ENCODE measurements at regions not wholly inside any gene's neighbourhood (a gene's known extent, or its start where the extent isn't known, plus 50 kb on each side); places are given as distances from the start of the nearest gene placed in this dataset.
"Not testable (repeated sequence)": the region's sequence is repeated elsewhere in the genome, so short reads cannot be mapped to it uniquely, and the experiment has no call there.

DNA sequence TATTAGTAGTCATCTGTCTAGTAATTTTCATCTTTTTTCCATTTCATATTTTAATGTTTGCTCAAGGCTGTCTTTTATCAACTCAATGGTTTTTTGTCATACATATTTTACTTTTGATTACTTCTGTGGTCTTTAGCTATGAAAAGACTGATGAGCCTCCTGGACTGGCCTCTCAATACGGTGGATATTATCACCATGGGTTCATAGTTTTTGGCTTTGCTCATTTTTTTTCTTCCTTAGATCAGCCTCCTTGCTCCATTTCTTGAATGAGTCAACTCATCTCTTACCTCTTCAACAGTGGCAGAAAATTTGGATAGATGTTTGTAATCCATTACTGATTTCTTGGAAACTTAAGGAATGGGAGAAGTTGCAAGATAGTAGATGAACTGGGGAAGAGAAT is 80.1 kb upstream of the ELOVL5 start:
- Mint-ChIP-seq H3K36me3 (no peaks in the 10 kb centered on the region), H3K27me3 (peaks cover 13% of the 10 kb centered on the region), H3K9me3 (ENCODE audit: low read depth) (no peaks in the 10 kb centered on the region), H3K4me1 (peaks cover 23% of the 10 kb centered on the region), H3K27ac (no peak overlapping the region), H3K4me3 (no peak overlapping the region)
- CTCF ChIA-PET: interaction anchor here (1.7 kb wide), 1 partner anchor 18 kb away, joined by 7 read pairs; no protein-coding TSS in a partner anchor
- DNase-seq (no peak), ATAC-seq (no peak)

DNA sequence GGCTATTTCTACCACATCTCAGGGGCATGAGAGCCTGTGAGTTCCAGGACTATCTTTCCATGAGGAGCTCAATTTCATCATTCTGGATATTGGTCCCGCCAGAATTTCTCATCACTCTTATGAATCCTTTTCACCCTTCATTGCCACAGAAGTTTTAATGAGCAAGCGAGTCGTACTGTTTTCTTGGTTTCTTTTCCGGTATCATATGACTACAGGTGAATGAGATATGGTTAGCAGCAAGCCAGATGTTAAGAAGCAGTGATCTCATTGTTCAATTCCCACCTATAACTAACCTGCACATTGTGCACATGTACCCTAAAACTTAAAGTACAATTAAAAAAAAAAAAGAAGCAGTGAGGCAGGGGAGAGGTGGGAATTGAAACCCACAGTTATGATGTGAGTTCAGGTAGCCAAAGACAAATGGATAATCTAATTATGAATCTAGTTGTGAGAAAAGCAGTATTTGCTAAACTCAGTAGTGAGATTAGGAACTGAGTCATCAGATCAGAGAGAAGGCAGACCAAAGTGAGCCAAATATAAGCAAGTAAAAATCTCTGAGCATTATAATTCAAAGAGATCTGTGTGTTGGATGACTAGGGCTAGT is 78.0 kb upstream of the ELOVL5 start:
- Mint-ChIP-seq H3K27ac (no peak overlapping the region), H3K36me3 (no peaks in the 10 kb centered on the region), H3K9me3 (ENCODE audit: low read depth) (no peaks in the 10 kb centered on the region), H3K27me3 (peaks cover 27% of the 10 kb centered on the region), H3K4me1 (peaks cover 21% of the 10 kb centered on the region), H3K4me3 (no peak overlapping the region)
- ATAC-seq (peak; percentile 78), DNase-seq (no peak)
- CTCF ChIA-PET: interaction anchor here (0.9 to 1.6 kb wide), 2 partner anchors 10 to 203 kb away, joined by 3 to 4 read pairs; no protein-coding TSS in a partner anchor

DNA sequence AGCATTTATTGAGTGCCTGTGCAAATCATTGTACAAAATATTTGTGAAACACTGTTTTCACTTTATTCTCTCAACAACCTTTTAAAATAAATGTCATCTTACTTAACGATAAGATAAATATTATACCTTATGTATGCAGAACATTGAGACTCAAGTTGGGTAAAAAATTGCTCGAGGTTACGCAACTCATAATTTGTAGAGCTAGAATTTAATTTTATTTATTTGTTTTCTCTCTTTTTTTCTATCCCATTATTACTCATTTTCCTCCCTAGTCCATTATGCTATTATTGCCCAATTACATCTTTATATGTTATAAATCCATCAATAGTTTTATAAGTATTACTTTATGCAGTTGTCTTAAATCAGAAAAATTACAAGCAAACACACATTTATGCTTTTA is 77.4 kb upstream of the ELOVL5 start:
- H3K9me3 Mint-ChIP-seq (ENCODE audit: low read depth): no peaks in the 10 kb centered on the region
- ATAC-seq (no peak), DNase-seq (no peak)
- CTCF ChIA-PET: no interaction called here
- no peaks in the 10 kb centered on the region for H3K36me3 Mint-ChIP-seq
- no peak overlapping the region for H3K4me3 Mint-ChIP-seq
- H3K27me3 Mint-ChIP-seq: peaks cover 28% of the 10 kb centered on the region
- H3K27ac Mint-ChIP-seq: no peak overlapping the region
- H3K4me1 Mint-ChIP-seq: peaks cover 19% of the 10 kb centered on the region

DNA sequence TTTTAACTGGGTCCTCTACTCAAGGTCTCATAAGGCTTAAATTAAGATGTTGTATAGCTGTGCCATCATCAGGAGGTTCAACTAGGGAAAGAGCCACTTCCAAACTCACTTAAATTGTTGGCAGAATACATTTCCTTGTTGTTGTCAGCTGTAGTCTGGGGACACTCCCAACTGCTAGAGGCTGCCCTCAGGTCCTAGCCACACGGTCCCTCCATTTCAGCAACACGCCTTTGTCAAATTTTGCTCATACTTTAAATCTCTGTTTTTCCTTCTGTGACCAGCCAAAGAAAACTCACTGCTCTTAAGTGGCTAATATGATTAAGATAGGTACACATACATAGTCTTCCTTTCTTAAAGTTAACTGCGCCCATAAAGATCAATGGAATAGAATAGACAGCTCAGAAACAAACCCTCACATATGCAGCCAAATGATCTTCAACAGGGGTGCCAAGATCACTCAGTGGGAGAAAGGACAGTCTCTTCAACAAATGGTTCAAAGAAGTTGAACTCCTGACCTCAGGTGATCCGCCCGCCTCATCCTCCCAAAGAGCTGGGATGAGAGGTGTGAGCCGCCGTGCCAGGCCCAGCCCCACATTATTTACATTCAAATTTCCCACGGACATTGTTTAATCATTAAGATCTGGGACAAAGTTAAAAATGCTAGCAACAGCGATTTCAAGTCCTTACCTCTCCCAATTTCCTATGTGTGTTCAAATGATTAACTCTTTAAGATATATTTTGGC is 76.4 kb upstream of the ELOVL5 start:
- no peak overlapping the region for H3K27ac Mint-ChIP-seq
- no peak for DNase-seq
- no peak overlapping the region for H3K4me3 Mint-ChIP-seq
- no peak for ATAC-seq
- H3K27me3 Mint-ChIP-seq: peaks cover 30% of the 10 kb centered on the region
- no peaks in the 10 kb centered on the region for H3K9me3 Mint-ChIP-seq (ENCODE audit: low read depth)
- H3K4me1 Mint-ChIP-seq: peaks cover 19% of the 10 kb centered on the region
- H3K36me3 Mint-ChIP-seq: no peaks in the 10 kb centered on the region
- CTCF ChIA-PET: interaction anchor here (0.8 to 1.5 kb wide), 2 partner anchors 9 to 14 kb away, joined by 3 to 5 read pairs; no protein-coding TSS in a partner anchor

DNA sequence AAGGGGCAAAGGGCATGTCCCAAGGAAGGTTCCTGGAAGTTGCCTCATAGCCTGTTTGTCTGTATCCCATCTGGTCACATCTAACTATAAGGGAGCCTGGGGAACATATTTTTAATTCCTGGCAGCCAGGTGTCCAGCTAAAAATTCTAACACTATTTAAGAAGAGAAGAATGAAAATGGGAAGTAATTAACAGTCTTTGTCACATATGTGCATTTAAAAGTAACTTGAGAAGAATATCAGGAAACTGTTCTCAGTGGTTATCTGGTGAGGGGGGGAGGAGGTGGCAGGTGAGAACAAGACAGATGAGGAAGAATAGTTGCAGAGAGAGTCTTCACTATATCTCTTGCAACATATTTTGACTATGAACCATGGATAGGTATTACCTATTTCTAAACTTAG is 75.5 kb upstream of the ELOVL5 start:
- DNase-seq (no peak), ATAC-seq (no peak)
- no peaks in the 10 kb centered on the region for H3K36me3 Mint-ChIP-seq
- H3K4me1 Mint-ChIP-seq: peaks cover 17% of the 10 kb centered on the region
- H3K4me3 Mint-ChIP-seq: no peak overlapping the region
- H3K27ac Mint-ChIP-seq: no peak overlapping the region
- CTCF ChIA-PET: interaction anchor here (0.8 to 1.5 kb wide), 2 partner anchors 9 to 13 kb away, joined by 3 to 5 read pairs; no protein-coding TSS in a partner anchor
- H3K27me3 Mint-ChIP-seq: peaks cover 30% of the 10 kb centered on the region
- H3K9me3 Mint-ChIP-seq (ENCODE audit: low read depth): no peaks in the 10 kb centered on the region

DNA sequence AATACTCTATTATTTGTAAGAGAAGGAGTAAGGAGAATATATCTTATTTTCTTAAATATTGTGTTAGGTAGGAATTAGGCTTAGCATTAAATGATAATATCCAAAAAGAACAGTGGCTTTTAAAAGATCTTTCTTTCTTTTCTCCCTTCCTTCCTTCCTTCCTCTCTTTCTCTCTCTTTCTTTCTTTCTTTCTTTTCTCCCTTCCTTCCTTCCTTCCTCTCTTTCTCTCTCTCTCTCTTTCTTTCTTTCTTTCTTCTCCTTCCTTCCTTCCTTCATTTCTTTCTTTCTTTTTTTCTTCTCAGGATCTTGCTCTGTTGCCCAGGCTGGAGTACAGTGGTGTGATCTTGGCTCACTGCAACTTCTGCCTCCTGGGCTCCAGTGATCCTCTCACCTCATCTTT is 74.8 kb upstream of the ELOVL5 start:
- H3K9me3 Mint-ChIP-seq (ENCODE audit: low read depth): not testable (repeated sequence)
- peaks cover 12% of the 10 kb centered on the region for H3K4me1 Mint-ChIP-seq

DNA sequence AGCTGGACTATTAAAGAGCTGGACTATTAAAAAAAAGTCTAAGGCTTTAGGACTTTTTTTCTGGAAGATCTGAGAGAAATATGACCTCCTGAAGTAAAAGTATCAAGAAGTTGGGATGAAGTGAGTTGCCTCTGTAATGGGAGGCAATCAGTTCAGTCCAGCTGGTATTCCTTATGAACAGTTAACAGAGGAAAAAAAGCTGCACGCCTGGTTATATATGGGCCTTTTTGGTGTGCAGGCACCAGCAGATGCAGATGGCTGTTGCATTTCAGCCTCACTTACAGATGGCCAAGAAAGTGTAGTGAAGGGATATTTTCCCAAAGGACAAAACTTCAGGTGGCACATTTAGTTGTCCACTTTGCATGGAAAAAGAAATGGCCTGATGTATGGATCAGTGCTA is 70.3 kb upstream of the ELOVL5 start:
- ATAC-seq (no peak), DNase-seq (no peak)
- Mint-ChIP-seq H3K9me3 (ENCODE audit: low read depth) (no peaks in the 10 kb centered on the region), H3K4me1 (no peaks in the 10 kb centered on the region), H3K4me3 (no peak overlapping the region), H3K36me3 (no peaks in the 10 kb centered on the region), H3K27me3 (peaks cover 17% of the 10 kb centered on the region), H3K27ac (no peak overlapping the region)
- CTCF ChIA-PET: interaction anchor here (0.6 kb wide), 1 partner anchor 214 kb away, joined by 3 read pairs; no protein-coding TSS in a partner anchor

More for the DNA sequence above, 74.8 kb upstream of the ELOVL5 start:
- H3K4me3 Mint-ChIP-seq, ATAC-seq, H3K27ac Mint-ChIP-seq, DNase-seq, H3K36me3 Mint-ChIP-seq: not testable (repeated sequence)
- CTCF ChIA-PET: interaction anchor here (1.5 kb wide), 1 partner anchor 10 kb away, joined by 5 read pairs; no protein-coding TSS in a partner anchor
- peaks cover 30% of the 10 kb centered on the region for H3K27me3 Mint-ChIP-seq

DNA sequence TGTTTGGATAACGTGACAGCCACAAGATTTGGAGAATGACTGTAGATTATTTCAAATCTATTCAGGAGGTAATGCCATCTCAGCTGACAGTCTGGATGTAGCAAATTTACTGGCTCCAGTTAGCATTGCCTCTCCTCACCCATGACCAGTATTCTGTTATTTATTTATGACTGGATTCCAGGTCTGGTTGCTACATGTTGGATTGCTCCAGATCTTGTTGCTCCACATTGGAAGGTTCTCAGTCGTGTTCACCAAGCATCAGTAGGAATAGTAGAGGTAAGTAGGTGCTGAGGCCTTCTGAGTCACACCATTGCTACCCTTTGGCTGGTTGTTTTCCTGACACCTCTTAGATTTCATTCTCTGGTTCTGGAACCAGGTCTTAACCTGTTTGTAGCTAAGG is 69.5 kb upstream of the ELOVL5 start:
- Mint-ChIP-seq H3K36me3 (no peaks in the 10 kb centered on the region), H3K4me1 (no peaks in the 10 kb centered on the region), H3K9me3 (ENCODE audit: low read depth) (no peaks in the 10 kb centered on the region), H3K27ac (no peak overlapping the region), H3K4me3 (no peak overlapping the region), H3K27me3 (peaks cover 16% of the 10 kb centered on the region)
- DNase-seq (no peak), ATAC-seq (no peak)
- CTCF ChIA-PET: interaction anchor here (0.6 kb wide), 1 partner anchor 213 kb away, joined by 3 read pairs; no protein-coding TSS in a partner anchor

DNA sequence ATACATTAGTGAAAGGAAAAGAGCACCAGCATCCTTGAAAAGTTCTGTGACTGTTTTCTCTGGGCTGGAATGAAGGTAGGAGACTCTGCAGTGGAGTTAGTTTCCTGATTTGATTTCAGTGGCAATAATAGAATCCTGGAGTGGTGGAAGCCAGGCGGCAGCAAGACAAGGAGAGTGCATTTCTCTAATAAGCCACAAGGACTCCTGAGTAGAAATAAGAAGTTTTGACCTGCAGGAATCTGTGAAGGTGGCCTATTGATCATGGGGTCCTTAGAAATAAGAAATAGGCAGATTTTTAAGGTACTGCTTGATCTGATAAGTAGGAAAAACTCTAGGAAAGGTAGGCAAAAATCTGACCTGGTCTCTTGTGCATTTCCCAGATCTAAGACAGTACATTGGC is 68.4 kb upstream of the ELOVL5 start:
- Mint-ChIP-seq H3K27me3 (peaks cover 6% of the 10 kb centered on the region), H3K27ac (no peak overlapping the region), H3K9me3 (ENCODE audit: low read depth) (no peaks in the 10 kb centered on the region), H3K4me1 (no peaks in the 10 kb centered on the region), H3K36me3 (no peaks in the 10 kb centered on the region), H3K4me3 (no peak overlapping the region)
- DNase-seq (no peak), ATAC-seq (no peak)
- CTCF ChIA-PET: interaction anchor here (0.9 kb wide), 1 partner anchor 13 kb away, joined by 3 read pairs; no protein-coding TSS in a partner anchor

DNA sequence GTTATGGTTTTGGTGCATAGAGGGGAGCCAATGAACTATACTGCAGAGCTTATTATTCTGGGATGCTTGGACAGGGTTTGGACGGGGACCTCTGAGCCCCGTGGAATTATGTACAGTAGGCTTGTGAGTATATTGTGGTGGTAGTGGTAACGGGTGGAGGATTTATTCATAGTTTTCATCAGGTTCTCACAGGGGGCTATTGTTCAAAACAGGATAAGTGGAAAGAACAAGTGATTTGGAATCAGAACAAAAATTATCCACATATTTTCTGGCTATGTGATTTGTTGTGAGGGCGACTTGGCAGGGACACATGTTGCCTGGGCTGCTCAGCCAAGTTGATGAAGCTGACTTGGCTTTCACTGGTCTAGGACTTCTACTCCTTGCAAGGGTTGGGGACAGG is 64.6 kb upstream of the ELOVL5 start:
- CTCF ChIA-PET: interaction anchor here (4.6 kb wide), 1 partner anchor 240 kb away, joined by 31 read pairs; no protein-coding TSS in a partner anchor
- H3K9me3 Mint-ChIP-seq (ENCODE audit: low read depth): no peaks in the 10 kb centered on the region
- DNase-seq (no peak), ATAC-seq (no peak)
- H3K27me3 Mint-ChIP-seq: peaks cover 5% of the 10 kb centered on the region
- peaks cover 4% of the 10 kb centered on the region for H3K4me1 Mint-ChIP-seq
- no peaks in the 10 kb centered on the region for H3K36me3 Mint-ChIP-seq
- H3K27ac Mint-ChIP-seq: no peak overlapping the region
- no peak overlapping the region for H3K4me3 Mint-ChIP-seq

DNA sequence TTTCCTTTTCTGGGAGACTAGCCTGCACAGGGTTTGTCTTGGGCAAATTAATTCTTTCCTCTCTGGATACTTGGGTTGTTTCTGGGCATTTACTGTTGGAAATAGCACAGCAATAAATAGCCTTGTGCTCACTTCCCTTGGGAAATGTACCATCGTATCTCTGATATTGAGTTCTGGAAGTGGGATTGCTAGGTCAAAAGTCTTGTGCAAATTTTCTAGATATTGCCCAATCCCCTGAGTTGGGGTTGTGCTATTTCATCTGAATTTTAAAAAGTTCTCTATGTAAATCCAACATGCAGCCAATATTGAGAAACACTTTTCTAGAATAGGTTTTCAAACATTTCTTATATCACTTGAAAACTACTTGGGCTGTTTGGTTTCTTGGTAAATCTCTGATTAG is 64.0 kb upstream of the ELOVL5 start:
- CTCF ChIA-PET: interaction anchor here (1.9 to 4.6 kb wide), 2 partner anchors 20 to 239 kb away, joined by 5 to 31 read pairs; no protein-coding TSS in a partner anchor
- Mint-ChIP-seq H3K9me3 (ENCODE audit: low read depth) (no peaks in the 10 kb centered on the region), H3K27ac (no peak overlapping the region), H3K4me1 (peaks cover 4% of the 10 kb centered on the region), H3K36me3 (no peaks in the 10 kb centered on the region), H3K27me3 (peaks cover 5% of the 10 kb centered on the region), H3K4me3 (no peak overlapping the region)
- no peak for ATAC-seq
- DNase-seq: no peak

DNA sequence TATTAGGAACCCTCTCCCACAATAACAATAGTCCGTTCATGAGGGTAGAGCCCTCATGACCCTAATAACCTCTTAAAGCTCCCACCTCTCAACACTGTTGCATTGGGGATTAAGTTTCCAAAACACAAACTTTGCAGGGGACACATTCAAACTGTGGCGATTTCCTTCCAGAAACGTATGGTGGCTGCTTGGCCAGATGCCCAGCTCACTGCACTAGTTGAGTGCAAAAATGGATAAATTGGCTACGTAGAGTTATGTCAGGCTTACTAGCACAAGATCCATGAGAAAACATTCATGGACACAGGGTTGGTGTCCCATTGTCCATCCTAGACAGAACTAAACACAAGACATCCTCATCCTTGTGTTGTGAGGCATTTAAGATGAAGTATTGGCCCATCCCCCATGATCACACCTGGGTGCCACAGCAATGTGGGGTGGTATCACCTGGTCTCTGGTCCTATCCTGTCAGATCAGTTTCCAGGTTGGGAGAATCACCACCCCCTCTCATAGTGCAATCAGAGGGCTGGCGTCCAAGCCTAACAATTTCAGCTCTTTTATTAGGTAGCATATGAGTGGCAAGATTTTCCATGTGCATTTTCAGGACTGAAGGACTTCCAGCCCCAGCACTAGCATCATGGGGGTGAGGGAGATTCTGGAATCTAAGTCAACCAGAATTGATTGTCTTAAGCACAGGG is 63.4 kb upstream of the ELOVL5 start:
- Mint-ChIP-seq H3K27ac (no peak overlapping the region), H3K4me3 (no peak overlapping the region), H3K36me3 (no peaks in the 10 kb centered on the region), H3K4me1 (peaks cover 4% of the 10 kb centered on the region), H3K27me3 (peaks cover 5% of the 10 kb centered on the region), H3K9me3 (ENCODE audit: low read depth) (no peaks in the 10 kb centered on the region)
- CTCF ChIA-PET: interaction anchor here (0.6 to 4.6 kb wide), 6 partner anchors 17 to 239 kb away, joined by 3 to 31 read pairs (median 4); no protein-coding TSS in a partner anchor
- ATAC-seq (no peak), DNase-seq (no peak)

DNA sequence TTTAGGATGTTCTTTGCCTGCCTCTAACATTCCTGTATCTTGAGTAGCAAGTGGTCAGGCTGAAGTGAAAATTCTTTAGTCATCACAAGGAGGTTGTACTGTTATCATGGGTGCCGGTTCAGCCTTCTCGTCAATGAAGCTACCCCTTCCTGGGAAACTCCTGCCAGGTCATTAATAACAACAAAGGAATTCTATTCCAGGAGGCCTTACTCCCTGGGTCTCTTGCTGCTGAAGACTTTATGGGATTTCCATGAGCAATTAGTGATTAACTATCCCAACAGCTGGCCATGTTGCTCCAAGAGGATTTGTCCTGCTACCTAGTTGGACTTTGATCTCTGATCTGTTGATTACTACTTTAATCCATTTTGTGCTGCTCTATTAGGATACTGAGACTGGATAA is 62.7 kb upstream of the ELOVL5 start:
- CTCF ChIA-PET: interaction anchor here (0.6 to 4.6 kb wide), 17 partner anchors 13 to 760 kb away, joined by 3 to 31 read pairs (median 3); no protein-coding TSS in a partner anchor
- Mint-ChIP-seq H3K4me3 (no peak overlapping the region), H3K27ac (no peak overlapping the region), H3K9me3 (ENCODE audit: low read depth) (no peaks in the 10 kb centered on the region), H3K4me1 (peaks cover 4% of the 10 kb centered on the region), H3K36me3 (no peaks in the 10 kb centered on the region), H3K27me3 (peaks cover 5% of the 10 kb centered on the region)
- no peak for ATAC-seq
- DNase-seq: no peak

Measured in activated CD8-positive, alpha-beta memory T cell treated with anti-CD3 and anti-CD28 coated beads, Interleukin-2, amount 10 ng/mL, durations not matched to agents 7 days and 5 days (primary cell).